Caki2 (cell line): ENCODE measurements at regions not wholly inside any gene's neighbourhood (a gene's known extent, or its start where the extent isn't known, plus 50 kb on each side); places are given as distances from the start of the nearest gene placed in this dataset.

Experiments used
- DNase-seq: peaks from one replicate; pipeline ENCODE4 v3.0.0-alpha.2; 2015; ENCODE audit warnings: low read depth
- in situ Hi-C: cut with HindIII; loops from 2 replicates; pipeline ENCODE4 v1.10.0; 2016; ENCODE audit warnings: low sequenced_read_pairs, low pct_unique_long_range_greater_than_20kb, mixed read lengths

DNA sequence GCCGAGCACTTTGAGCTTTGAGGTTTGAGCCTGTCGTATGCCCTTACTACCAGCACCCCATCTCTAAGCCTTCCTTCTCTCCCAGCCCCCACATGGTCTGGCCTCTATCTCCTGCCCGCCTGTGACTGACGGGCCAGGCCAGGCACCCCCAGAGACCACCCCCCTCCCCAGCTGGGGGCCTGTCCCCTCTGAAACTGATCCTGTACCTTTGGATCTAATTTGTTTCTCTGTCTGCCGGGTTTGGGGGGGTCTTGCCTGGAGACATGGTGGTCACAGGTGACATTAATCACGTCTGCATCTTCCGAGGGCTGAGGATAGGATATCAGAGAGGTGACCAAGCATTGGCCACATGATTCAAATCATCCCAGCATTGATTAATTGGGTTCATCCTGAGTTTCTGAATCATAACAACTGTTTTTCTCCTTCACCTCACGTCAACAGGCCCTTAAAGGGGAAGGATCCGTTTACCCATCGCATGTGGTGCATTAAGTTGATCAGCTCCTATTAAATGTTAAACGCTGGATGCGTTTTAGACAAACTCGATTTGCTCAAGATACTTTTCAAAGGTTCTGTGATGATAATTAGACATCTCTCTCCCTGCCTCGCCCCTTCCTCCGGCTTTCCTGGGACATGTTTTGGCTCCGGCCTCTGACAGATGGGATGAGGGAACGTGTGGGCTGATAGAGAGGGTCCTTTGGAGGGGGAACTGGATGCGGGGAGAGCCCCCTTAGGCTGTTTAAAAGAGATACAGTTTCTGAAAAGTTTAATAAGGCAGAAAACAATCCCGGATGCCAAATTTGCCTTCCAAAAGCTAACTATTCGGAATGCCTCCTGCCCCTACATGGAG is 63.3 kb upstream of the TBX3 start:
- DNase-seq: no peak
- in situ Hi-C loops: no loop called here

DNA sequence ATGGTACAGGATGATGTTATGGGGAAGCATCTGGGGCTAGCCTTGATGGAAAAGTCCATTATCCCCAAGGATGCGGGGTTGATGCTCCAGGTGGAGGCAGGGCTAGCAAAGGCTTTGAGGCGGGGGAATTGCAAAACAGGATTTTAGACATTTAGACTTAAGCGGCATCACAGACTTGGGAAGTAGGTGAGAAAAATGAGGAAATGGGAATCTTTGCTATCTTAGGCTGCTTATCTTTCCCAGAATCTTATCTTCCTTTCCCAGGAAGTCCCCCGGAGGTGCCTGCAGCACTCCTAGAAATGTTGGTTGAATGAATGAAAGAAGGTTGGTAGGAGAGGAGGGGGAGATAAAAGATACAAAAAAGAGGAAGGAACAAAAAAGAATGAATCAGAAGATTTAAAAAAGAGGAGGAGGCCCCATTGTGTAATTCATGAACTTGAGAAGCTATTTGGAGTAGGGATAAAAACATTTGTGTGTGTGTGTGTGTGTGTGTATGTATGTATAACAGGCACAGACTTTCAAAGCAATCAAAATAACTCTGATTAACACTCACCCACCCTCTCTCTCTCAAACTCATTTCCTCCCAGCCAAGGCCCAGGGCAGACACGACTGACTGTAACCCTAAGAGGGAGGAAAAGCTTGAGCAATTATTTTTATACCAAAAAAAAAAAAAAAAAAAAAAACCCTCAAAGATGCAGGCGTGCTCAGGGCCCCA is 62.5 kb upstream of the TBX3 start:
- DNase-seq: no peak
- in situ Hi-C loops: no loop called here

- in situ Hi-C loops: no loop called here
- DNase-seq: no peak
Observed at GRCh38 chr12:114744691-114745090, 60.7 kb upstream of the TBX3 start.

DNA sequence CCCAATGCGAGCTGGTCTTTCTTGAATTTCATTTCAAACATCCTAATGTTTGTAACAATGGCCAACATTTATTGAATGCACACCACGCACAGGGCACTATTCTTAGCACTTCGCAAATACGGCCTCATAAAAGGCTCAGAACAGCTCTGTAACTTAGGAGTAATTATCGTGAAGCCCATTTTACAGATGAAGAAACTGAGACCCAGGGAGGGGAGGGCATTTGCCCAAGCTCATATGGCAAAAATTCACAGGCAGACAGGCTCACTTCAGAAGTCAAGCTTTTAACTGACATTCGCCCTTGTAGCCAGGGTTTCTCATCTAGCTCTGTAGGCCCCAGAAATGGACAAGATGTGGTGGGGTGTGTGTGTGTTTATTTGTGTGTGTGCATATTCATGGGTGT is 60.3 kb upstream of the TBX3 start:
- in situ Hi-C loops: no loop called here

GRCh38 chr12:114743799-114744198 is 59.8 kb upstream of the TBX3 start:
- no peak for DNase-seq
- in situ Hi-C loops: no loop called here

More for the DNA sequence above, 60.3 kb upstream of the TBX3 start:
- DNase-seq: no peak

DNA sequence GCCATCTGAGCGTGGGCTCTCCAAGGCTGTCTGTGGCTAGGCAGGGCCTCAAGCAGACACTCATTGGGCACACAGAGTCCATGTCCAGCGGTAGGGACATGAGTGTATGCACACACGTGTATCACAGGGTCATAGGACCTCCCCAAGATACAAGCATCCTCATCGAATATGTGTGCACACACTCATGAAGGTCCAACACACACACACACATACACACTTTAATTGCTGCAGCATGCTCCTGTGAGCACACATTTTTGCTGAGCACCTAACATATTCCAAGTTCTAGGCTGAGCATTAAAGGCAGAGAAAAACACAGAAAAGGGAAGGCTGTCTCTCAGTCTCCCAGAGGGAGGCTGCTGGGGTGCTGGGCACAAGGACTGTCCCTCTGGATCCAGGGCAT is 59.3 kb upstream of the TBX3 start:
- DNase-seq: no peak
- in situ Hi-C loops: no loop called here

- DNase-seq: no peak
- in situ Hi-C loops: no loop called here
Observed at GRCh38 chr12:114742363-114742762, 58.4 kb upstream of the TBX3 start.

DNA sequence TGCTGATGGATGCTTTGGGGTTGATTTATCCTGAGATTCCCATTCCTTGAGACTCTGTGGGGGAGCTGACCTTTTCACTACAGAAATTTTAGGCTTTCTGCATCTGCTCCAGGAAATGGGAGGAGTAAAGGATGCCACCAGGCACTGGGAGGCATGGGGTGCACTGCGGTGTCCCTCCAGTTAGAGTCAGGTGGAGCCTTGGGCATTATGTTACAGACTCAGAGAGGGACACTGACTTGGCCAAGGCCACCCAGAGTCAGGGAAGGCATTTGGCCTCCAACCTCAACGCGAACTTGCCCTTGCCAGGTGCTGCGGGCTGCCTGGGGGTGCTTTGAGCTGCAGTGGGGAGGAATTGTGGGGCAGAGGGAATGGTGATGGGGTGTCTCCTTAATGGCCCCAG is 58.0 kb upstream of the TBX3 start:
- DNase-seq: no peak
- in situ Hi-C loops: no loop called here

DNA sequence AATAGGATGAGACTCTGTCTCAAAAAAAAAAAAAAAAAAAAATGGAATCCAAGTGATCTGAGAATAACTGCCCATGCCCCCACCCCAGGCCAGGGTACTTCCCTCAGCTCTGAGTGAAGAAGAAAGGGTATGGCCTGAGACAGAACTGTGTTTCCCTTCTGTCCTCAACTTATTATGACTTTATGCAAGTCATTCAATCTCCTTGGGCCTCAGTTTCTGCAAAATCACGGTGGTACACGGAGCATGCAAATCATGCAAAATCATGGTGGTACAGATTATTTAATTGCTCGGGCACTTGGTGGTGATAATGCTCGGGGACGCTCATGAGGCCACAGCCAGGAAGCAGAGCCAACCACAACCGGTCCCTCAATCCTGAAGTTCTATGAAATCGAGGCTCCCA is 56.5 kb upstream of the TBX3 start:
- DNase-seq: no peak
- in situ Hi-C loops: no loop called here

GRCh38 chr12:114738460-114739184 is 54.6 kb upstream of the TBX3 start:
- DNase-seq: no peak
- in situ Hi-C loops: no loop called here

DNA sequence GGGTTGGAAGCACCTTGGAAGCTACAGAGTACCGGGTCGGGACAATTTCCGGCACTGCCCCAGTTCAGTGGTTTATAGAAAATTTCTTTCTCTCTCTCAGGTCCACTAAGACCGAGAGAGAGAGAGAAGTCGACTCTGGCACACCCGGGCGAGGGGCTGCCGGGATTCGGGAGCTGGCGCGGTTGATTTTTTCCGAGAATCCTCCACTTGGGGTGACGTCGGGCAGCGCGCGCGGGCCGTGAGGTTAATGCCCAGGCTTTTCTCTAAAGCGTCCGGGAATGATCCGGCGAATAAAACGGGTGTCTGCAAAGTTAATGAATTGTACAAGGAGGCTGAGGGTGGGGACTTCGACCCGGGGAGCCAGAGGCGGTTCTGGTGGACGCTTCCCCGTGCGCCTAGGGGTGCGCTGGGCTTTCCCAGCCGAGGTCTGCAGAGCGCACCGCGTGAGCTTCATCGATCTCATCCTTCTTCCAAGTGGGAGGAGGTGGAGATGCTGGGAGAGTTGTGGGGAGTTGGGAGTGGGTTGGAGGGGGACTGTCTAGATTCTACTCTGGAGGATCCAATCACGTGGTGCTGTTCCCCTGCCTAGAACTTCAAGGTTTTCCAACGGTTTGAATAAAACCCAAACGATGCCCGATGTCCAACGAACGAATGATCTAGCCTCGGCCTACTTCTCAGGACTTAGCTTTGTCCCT is 51.9 kb upstream of the TBX3 start:
- no peak for DNase-seq
- in situ Hi-C loops: no loop called here

DNA sequence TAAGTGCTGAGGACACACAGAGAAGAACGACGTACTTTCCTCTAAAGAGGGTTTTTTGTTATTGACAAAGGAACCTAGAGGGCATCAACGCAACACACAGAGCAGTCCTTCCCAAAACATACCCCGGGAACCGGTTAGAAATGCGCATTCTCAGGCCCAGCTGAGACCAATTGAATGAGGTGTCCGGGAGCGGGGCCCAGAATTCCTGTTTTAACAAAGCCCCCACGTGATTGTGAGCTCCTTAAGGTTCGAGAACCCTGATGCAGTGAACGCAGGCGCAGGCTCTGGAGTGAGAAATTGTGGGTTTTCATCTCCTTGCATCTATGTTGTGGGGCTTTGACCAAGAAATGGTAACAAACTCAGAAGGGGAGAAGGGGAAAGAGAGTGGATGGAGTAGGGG is 51.0 kb upstream of the TBX3 start:
- no peak for DNase-seq
- in situ Hi-C loops: no loop called here

DNA sequence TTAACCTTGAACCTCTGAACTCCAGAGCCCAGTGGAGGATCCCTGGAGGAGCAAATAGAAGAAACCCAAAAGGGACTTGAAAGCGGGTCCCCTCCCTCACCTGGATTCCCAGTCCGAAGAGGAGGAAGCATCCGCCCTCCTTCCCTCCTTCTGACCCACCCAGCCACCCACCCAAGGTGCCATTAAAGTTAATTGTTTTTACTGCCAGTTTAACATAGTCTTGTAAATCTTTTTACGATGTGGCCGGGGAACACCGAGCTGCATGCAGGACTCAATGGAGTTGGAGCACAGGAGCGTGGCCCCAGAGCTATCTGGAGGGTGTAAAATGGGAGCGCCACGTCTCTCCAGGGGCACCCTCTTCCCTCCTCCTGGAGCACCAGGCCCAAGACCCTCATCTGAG is 49.9 kb upstream of the TBX3 start:
- in situ Hi-C loops: no loop called here
- no peak for DNase-seq
